ENCODE measurements at regions not wholly inside any gene's neighbourhood (a gene's known extent, or its start where the extent isn't known, plus 50 kb on each side); places are given as distances from the start of the nearest gene placed in this dataset.
A peak's percentile ranks its signal among the peaks of the same experiment; 100 is the strongest.

GRCh38 chr9:8179381-8180053 lies 379.9 kb upstream of the DMAC1 start:
- FAIRE-seq (no peak), DNase-seq (no peak)
- Histone ChIP-seq H3K4me1 (ENCODE audit: control insufficient read depth in 3 of 3, insufficient read depth in 2 of 3, low read depth in 1 of 3, low read length in 2 of 3) (no peaks in the 10 kb centered on the region), H3K27me3 (ENCODE audit: control insufficient read depth in 3 of 3, insufficient read depth in 3 of 3, low read length in 3 of 3) (no peaks in the 10 kb centered on the region), H3K4me3 (ENCODE audit: low read depth in 1 of 3, low read length in 3 of 3) (no peak overlapping the region), H3K36me3 (ENCODE audit: control insufficient read depth in 3 of 3, insufficient read depth in 2 of 3, low read depth in 1 of 3, low read length in 3 of 3) (no peaks in the 10 kb centered on the region), H3K27ac (ENCODE audit: low read depth in 1 of 3, low read length in 2 of 3) (no peak overlapping the region), H3K9me3 (ENCODE audit: control insufficient read depth in 2 of 2, insufficient read depth in 1 of 2, low read depth in 1 of 2, low read length in 1 of 2) (no peaks in the 10 kb centered on the region)
- 31 to 54% (median 52%) methylated on average over 3 of the region's 3 CpGs for WGBS, 3 donors

- no peaks in the 10 kb centered on the region for H3K36me3 ChIP-seq (ENCODE audit: control insufficient read depth in 3 of 3, insufficient read depth in 2 of 3, low read depth in 1 of 3, low read length in 3 of 3)
- no peaks in the 10 kb centered on the region for H3K4me1 ChIP-seq (ENCODE audit: control insufficient read depth in 3 of 3, insufficient read depth in 2 of 3, low read depth in 1 of 3, low read length in 2 of 3)
- H3K9me3 ChIP-seq (ENCODE audit: control insufficient read depth in 2 of 2, insufficient read depth in 1 of 2, low read depth in 1 of 2, low read length in 1 of 2) = no peaks in the 10 kb centered on the region
- 68 to 72% (median 71%) methylated on average over 2 of the region's 2 CpGs for WGBS, 3 donors
- peak; percentile 5 for FAIRE-seq
- H3K4me3 ChIP-seq (ENCODE audit: low read depth in 1 of 3, low read length in 3 of 3) = no peak overlapping the region
- DNase-seq = no peak
- no peak overlapping the region for H3K27ac ChIP-seq (ENCODE audit: low read depth in 1 of 3, low read length in 2 of 3)
- H3K27me3 ChIP-seq (ENCODE audit: control insufficient read depth in 3 of 3, insufficient read depth in 3 of 3, low read length in 3 of 3) = peaks cover 0 to 4% (median 0%) of the 10 kb centered on the region in 3 donors
Measured at GRCh38 chr9:8172000-8172399, 372.4 kb upstream of the DMAC1 start.

GRCh38 chr9:8168916-8169438 lies 369.4 kb upstream of the DMAC1 start:
- H3K4me3 ChIP-seq (ENCODE audit: low read depth in 1 of 3, low read length in 3 of 3) = no peak overlapping the region
- peaks cover 0 to 3% of the 10 kb centered on the region in 2 donors for H3K9me3 ChIP-seq (ENCODE audit: control insufficient read depth in 2 of 2, insufficient read depth in 1 of 2, low read depth in 1 of 2, low read length in 1 of 2)
- H3K27me3 ChIP-seq (ENCODE audit: control insufficient read depth in 3 of 3, insufficient read depth in 3 of 3, low read length in 3 of 3) = peaks cover 0 to 4% (median 0%) of the 10 kb centered on the region in 3 donors
- no peaks in the 10 kb centered on the region for H3K36me3 ChIP-seq (ENCODE audit: control insufficient read depth in 3 of 3, insufficient read depth in 2 of 3, low read depth in 1 of 3, low read length in 3 of 3)
- H3K27ac ChIP-seq (ENCODE audit: low read depth in 1 of 3, low read length in 2 of 3) = no peak overlapping the region
- 55 to 62% (median 58%) methylated on average over 2 of the region's 2 CpGs for WGBS, 3 donors
- FAIRE-seq = no peak
- no peaks in the 10 kb centered on the region for H3K4me1 ChIP-seq (ENCODE audit: control insufficient read depth in 3 of 3, insufficient read depth in 2 of 3, low read depth in 1 of 3, low read length in 2 of 3)
- no peak for DNase-seq

GRCh38 chr9:8160787-8161186 lies 361.2 kb upstream of the DMAC1 start:
- no peak overlapping the region for H3K27ac ChIP-seq (ENCODE audit: low read depth in 1 of 3, low read length in 2 of 3)
- no peak overlapping the region for H3K4me3 ChIP-seq (ENCODE audit: low read depth in 1 of 3, low read length in 3 of 3)
- H3K4me1 ChIP-seq (ENCODE audit: control insufficient read depth in 3 of 3, insufficient read depth in 2 of 3, low read depth in 1 of 3, low read length in 2 of 3) = no peaks in the 10 kb centered on the region
- WGBS, 3 donors = 75 to 94% (median 84%) methylated on average over 1 of the region's 1 CpG
- H3K36me3 ChIP-seq (ENCODE audit: control insufficient read depth in 3 of 3, insufficient read depth in 2 of 3, low read depth in 1 of 3, low read length in 3 of 3) = no peaks in the 10 kb centered on the region
- no peak for FAIRE-seq
- H3K9me3 ChIP-seq (ENCODE audit: control insufficient read depth in 2 of 2, insufficient read depth in 1 of 2, low read depth in 1 of 2, low read length in 1 of 2) = peaks cover 0 to 3% of the 10 kb centered on the region in 2 donors
- no peaks in the 10 kb centered on the region for H3K27me3 ChIP-seq (ENCODE audit: control insufficient read depth in 3 of 3, insufficient read depth in 3 of 3, low read length in 3 of 3)
- DNase-seq = no peak

GRCh38 chr9:8158574-8158973 lies 359.0 kb upstream of the DMAC1 start:
- FAIRE-seq = no peak
- 70 to 83% (median 81%) methylated on average over 2 of the region's 2 CpGs for WGBS, 3 donors

GRCh38 chr9:8157683-8158324 lies 358.2 kb upstream of the DMAC1 start:
- Histone ChIP-seq H3K36me3 (ENCODE audit: control insufficient read depth in 3 of 3, insufficient read depth in 2 of 3, low read depth in 1 of 3, low read length in 3 of 3) (no peaks in the 10 kb centered on the region), H3K4me3 (ENCODE audit: low read depth in 1 of 3, low read length in 3 of 3) (no peak overlapping the region), H3K4me1 (ENCODE audit: control insufficient read depth in 3 of 3, insufficient read depth in 2 of 3, low read depth in 1 of 3, low read length in 2 of 3) (no peaks in the 10 kb centered on the region), H3K27ac (ENCODE audit: low read depth in 1 of 3, low read length in 2 of 3) (no peak overlapping the region), H3K9me3 (ENCODE audit: control insufficient read depth in 2 of 2, insufficient read depth in 1 of 2, low read depth in 1 of 2, low read length in 1 of 2) (no peaks in the 10 kb centered on the region), H3K27me3 (ENCODE audit: control insufficient read depth in 3 of 3, insufficient read depth in 3 of 3, low read length in 3 of 3) (no peaks in the 10 kb centered on the region)
- 81 to 92% (median 84%) methylated on average over 3 of the region's 3 CpGs for WGBS, 3 donors
- FAIRE-seq = no peak
- no peak for DNase-seq

More at GRCh38 chr9:8158574-8158973, 359.0 kb upstream of the DMAC1 start:
- Histone ChIP-seq H3K9me3 (ENCODE audit: control insufficient read depth in 2 of 2, insufficient read depth in 1 of 2, low read depth in 1 of 2, low read length in 1 of 2) (no peaks in the 10 kb centered on the region), H3K4me1 (ENCODE audit: control insufficient read depth in 3 of 3, insufficient read depth in 2 of 3, low read depth in 1 of 3, low read length in 2 of 3) (no peaks in the 10 kb centered on the region), H3K27me3 (ENCODE audit: control insufficient read depth in 3 of 3, insufficient read depth in 3 of 3, low read length in 3 of 3) (no peaks in the 10 kb centered on the region), H3K36me3 (ENCODE audit: control insufficient read depth in 3 of 3, insufficient read depth in 2 of 3, low read depth in 1 of 3, low read length in 3 of 3) (no peaks in the 10 kb centered on the region), H3K27ac (ENCODE audit: low read depth in 1 of 3, low read length in 2 of 3) (no peak overlapping the region), H3K4me3 (ENCODE audit: low read depth in 1 of 3, low read length in 3 of 3) (no peak overlapping the region)
- DNase-seq = no peak

GRCh38 chr9:8156346-8156745 lies 356.8 kb upstream of the DMAC1 start:
- no peak for DNase-seq
- Histone ChIP-seq H3K27me3 (ENCODE audit: control insufficient read depth in 3 of 3, insufficient read depth in 3 of 3, low read length in 3 of 3) (no peaks in the 10 kb centered on the region), H3K4me3 (ENCODE audit: low read depth in 1 of 3, low read length in 3 of 3) (no peak overlapping the region), H3K27ac (ENCODE audit: low read depth in 1 of 3, low read length in 2 of 3) (no peak overlapping the region), H3K36me3 (ENCODE audit: control insufficient read depth in 3 of 3, insufficient read depth in 2 of 3, low read depth in 1 of 3, low read length in 3 of 3) (no peaks in the 10 kb centered on the region), H3K4me1 (ENCODE audit: control insufficient read depth in 3 of 3, insufficient read depth in 2 of 3, low read depth in 1 of 3, low read length in 2 of 3) (no peaks in the 10 kb centered on the region), H3K9me3 (ENCODE audit: control insufficient read depth in 2 of 2, insufficient read depth in 1 of 2, low read depth in 1 of 2, low read length in 1 of 2) (no peaks in the 10 kb centered on the region)
- no peak for FAIRE-seq
- WGBS, 3 donors = 54 to 63% (median 56%) methylated on average over 2 of the region's 2 CpGs

- DNase-seq (no peak), FAIRE-seq (no peak)
- Histone ChIP-seq H3K36me3 (ENCODE audit: control insufficient read depth in 3 of 3, insufficient read depth in 2 of 3, low read depth in 1 of 3, low read length in 3 of 3) (no peaks in the 10 kb centered on the region), H3K9me3 (ENCODE audit: control insufficient read depth in 2 of 2, insufficient read depth in 1 of 2, low read depth in 1 of 2, low read length in 1 of 2) (no peaks in the 10 kb centered on the region), H3K4me1 (ENCODE audit: control insufficient read depth in 3 of 3, insufficient read depth in 2 of 3, low read depth in 1 of 3, low read length in 2 of 3) (no peaks in the 10 kb centered on the region), H3K4me3 (ENCODE audit: low read depth in 1 of 3, low read length in 3 of 3) (no peak overlapping the region), H3K27ac (ENCODE audit: low read depth in 1 of 3, low read length in 2 of 3) (no peak overlapping the region), H3K27me3 (ENCODE audit: control insufficient read depth in 3 of 3, insufficient read depth in 3 of 3, low read length in 3 of 3) (no peaks in the 10 kb centered on the region)
- WGBS, 3 donors = 77 to 88% (median 82%) methylated on average over 5 of the region's 5 CpGs
Measured at GRCh38 chr9:8155706-8156105, 356.1 kb upstream of the DMAC1 start.
